Heart left ventricle (tissue), 16 donors: ENCODE measurements at regions not wholly inside any gene's neighbourhood (a gene's known extent, or its start where the extent isn't known, plus 50 kb on each side); places are given as distances from the start of the nearest gene placed in this dataset.

ENCODE experiments used
- ATAC-seq, 4 donors: fragments of 200-7000 bp; cut with Tn5 transposase; one replicate each; pipeline ENCODE4 v1.9.1; 2020 to 2022; ENCODE audit warnings: moderate library complexity in 4 of 4, mild to moderate bottlenecking in 3 of 4, moderate number of reproducible peaks in 1 of 4
- DNase-seq, 5 donors: peaks; one replicate each; pipeline ENCODE4 v3.0.0-alpha.2; 2020
- H3K27ac ChIP-seq, 12 donors: fragments of 200-600 bp; sonication (generic) in 4 of 12; one replicate each; pipeline versions ENCODE4 v1.5.0 to v1.8.0; 2016 to 2022; ENCODE audit warnings: mild to moderate bottlenecking in 2 of 12
- H3K27me3 ChIP-seq, 9 donors: fragments of 200-600 bp; sonication (generic) in 2 of 9; one replicate each; pipeline versions ENCODE4 v1.5.1 to v1.8.0; 2016 to 2022; ENCODE audit warnings: mild to moderate bottlenecking in 3 of 9
- H3K36me3 ChIP-seq, 9 donors: fragments of 200-600 bp; sonication (generic) in 2 of 9; one replicate each; pipeline versions ENCODE4 v1.5.0 to v1.8.0; 2018 to 2022; ENCODE audit warnings: mild to moderate bottlenecking in 2 of 9
- H3K4me1 ChIP-seq, 12 donors: fragments of 200-600 bp; sonication (generic) in 4 of 12; one replicate each; pipeline versions ENCODE4 v1.5.0 to v1.8.0; 2016 to 2022; ENCODE audit warnings: mild to moderate bottlenecking in 3 of 12
- H3K4me3 ChIP-seq, 12 donors: fragments of 200-600 bp; sonication (generic) in 4 of 12; one replicate each; pipeline versions ENCODE4 v1.5.0 to v1.8.0; 2017 to 2022; ENCODE audit warnings: mild to moderate bottlenecking in 9 of 12, moderate library complexity in 4 of 12
- H3K9me3 ChIP-seq, 12 donors: fragments of 200-600 bp; sonication (generic) in 4 of 12; one replicate each; pipeline versions ENCODE4 v1.5.0 to v1.8.0; 2016 to 2022; ENCODE audit warnings: mild to moderate bottlenecking in 1 of 12
- POLR2A ChIP-seq, 2 donors: fragments of 450-650 bp; IDR thresholded peaks; one replicate each; pipeline ENCODE4 v1.6.1; 2017; ENCODE audit warnings: antibody characterized with exemption in 2 of 2, mild to moderate bottlenecking in 2 of 2, moderate library complexity in 2 of 2
- WGBS, 4 donors: extraction: QIAGEN DNeasy Blood & Tissue Kit in 2 of 4; methylation state at CpG; one replicate each; pipeline versions ENCODE4 v1.1.5 to v1.1.7; 2013 to 2018; 5-methylcytosine and 5-hydroxymethylcytosine counted together
- intact Hi-C, 10 donors: fragments of 100-400 bp; cut with DNase I; formaldehyde crosslinking; loops; one replicate each; pipeline versions ENCODE4 v1.11.1 to v1.14.2; 2022
- TF ChIP-seq, protein P1 (sequence below), 12 donors: fragments of 200-600 bp; sonication (generic) in 4 of 12; IDR thresholded peaks; one replicate each; pipeline versions ENCODE4 v1.5.0 to v1.8.0; 2018 to 2022; ENCODE audit warnings: antibody characterized with exemption in 12 of 12, mild to moderate bottlenecking in 5 of 12
- donor health status: ischemic (EF 13 %, LVEDD 7.1; RV severe dilation, severe dysfunction).
- donor health status: healthy with polysubstance abuse.
- donor health status: DM: no; HTN: yes; CAD: no.
- donor health status: DM: no; HTN: no; CAD: no.
- donor health status: ischemic (EF 25% LVEDD 6.9; RV normal size, moderate dysfunction).
- donor health status: ischemic (EF 25% LVEDD 5.7; RV mildly dilated, moderate dysfunction).
- donor health status: healthy.
- donor health status: DM: yes; HTN: yes; CAD: no.
- donor health status: ischemic (EF 35%, LVEDD 5.7; RV mildly dilated, moderate dysfunction).
- donor health status: nonischemic (EF 11% LVEDD 7.7; RV severe dilation, severe dysfunction).
- donor health status: DM: yes; HTN: yes; CAD: no.
- donor health status: PGD.
- donor health status: ischemic (EF 29% LVEDD 5.4; RV normal size, mild dysfunction).
- donor health status: nonischemic (EF 23%, LVEDD 6.1; RV moderate dilation, normal function).

GRCh38 chr1:177431123-177431522 lies 260.4 kb downstream of the BRINP2 start:
- no peak for ATAC-seq
- Histone ChIP-seq H3K4me1 (no peaks in the 10 kb centered on the region), H3K27me3 (peaks cover 0 to 14% (median 0%) of the 10 kb centered on the region in 9 donors), H3K36me3 (no peaks in the 10 kb centered on the region), H3K9me3 (no peaks in the 10 kb centered on the region), H3K4me3 (no peak overlapping the region), H3K27ac (no peak overlapping the region)
- no peak for TF ChIP-seq POLR2A (IDR thresholded peaks at IDR 0.05)
- TF ChIP-seq, protein P1, sequence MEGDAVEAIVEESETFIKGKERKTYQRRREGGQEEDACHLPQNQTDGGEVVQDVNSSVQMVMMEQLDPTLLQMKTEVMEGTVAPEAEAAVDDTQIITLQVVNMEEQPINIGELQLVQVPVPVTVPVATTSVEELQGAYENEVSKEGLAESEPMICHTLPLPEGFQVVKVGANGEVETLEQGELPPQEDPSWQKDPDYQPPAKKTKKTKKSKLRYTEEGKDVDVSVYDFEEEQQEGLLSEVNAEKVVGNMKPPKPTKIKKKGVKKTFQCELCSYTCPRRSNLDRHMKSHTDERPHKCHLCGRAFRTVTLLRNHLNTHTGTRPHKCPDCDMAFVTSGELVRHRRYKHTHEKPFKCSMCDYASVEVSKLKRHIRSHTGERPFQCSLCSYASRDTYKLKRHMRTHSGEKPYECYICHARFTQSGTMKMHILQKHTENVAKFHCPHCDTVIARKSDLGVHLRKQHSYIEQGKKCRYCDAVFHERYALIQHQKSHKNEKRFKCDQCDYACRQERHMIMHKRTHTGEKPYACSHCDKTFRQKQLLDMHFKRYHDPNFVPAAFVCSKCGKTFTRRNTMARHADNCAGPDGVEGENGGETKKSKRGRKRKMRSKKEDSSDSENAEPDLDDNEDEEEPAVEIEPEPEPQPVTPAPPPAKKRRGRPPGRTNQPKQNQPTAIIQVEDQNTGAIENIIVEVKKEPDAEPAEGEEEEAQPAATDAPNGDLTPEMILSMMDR (IDR thresholded peaks at IDR 0.05): no peak
- intact Hi-C loops: no loop called here
- WGBS, 4 donors: 25 to 73% (median 62%) methylated on average over 1 of the region's 1 CpG
- no peak for DNase-seq

- intact Hi-C loops: loop anchor here in 1 of 10 donors (10.0 kb wide), 1 partner anchor 326 kb away; no protein-coding TSS in a partner anchor
- no peak overlapping the region for H3K27ac ChIP-seq
- no peaks in the 10 kb centered on the region for H3K4me1 ChIP-seq
- no peak overlapping the region for H3K4me3 ChIP-seq
- peaks cover 0 to 10% (median 0%) of the 10 kb centered on the region in 9 donors for H3K27me3 ChIP-seq
- no peaks in the 10 kb centered on the region for H3K9me3 ChIP-seq
- ATAC-seq: no peak
- DNase-seq: no peak
- no peaks in the 10 kb centered on the region for H3K36me3 ChIP-seq
- no peak for TF ChIP-seq POLR2A (IDR thresholded peaks at IDR 0.05)
- TF ChIP-seq, protein P1 (IDR thresholded peaks at IDR 0.05): no peak
- 75 to 84% (median 79%) methylated on average over 2 of the region's 2 CpGs for WGBS, 4 donors
Measured at GRCh38 chr1:177429234-177429633, 258.5 kb downstream of the BRINP2 start.

GRCh38 chr1:177427811-177428210 lies 257.1 kb downstream of the BRINP2 start:
- TF ChIP-seq POLR2A (IDR thresholded peaks at IDR 0.05): no peak
- TF ChIP-seq, protein P1 (IDR thresholded peaks at IDR 0.05): no peak
- intact Hi-C loops: loop anchor here in 1 of 10 donors (10.0 kb wide), 1 partner anchor 327 kb away; no protein-coding TSS in a partner anchor
- H3K27me3 ChIP-seq: peaks cover 0 to 10% (median 0%) of the 10 kb centered on the region in 9 donors
- no peak for ATAC-seq
- DNase-seq: no peak
- no peaks in the 10 kb centered on the region for H3K9me3 ChIP-seq
- no peak overlapping the region for H3K4me3 ChIP-seq
- 71 to 76% (median 73%) methylated on average over 1 of the region's 1 CpG for WGBS, 4 donors
- no peaks in the 10 kb centered on the region for H3K4me1 ChIP-seq
- H3K27ac ChIP-seq: no peak overlapping the region
- H3K36me3 ChIP-seq: no peaks in the 10 kb centered on the region

GRCh38 chr1:177426497-177426896 lies 255.7 kb downstream of the BRINP2 start:
- intact Hi-C loops: loop anchor here in 1 of 10 donors (10.0 kb wide), 1 partner anchor 328 kb away; no protein-coding TSS in a partner anchor
- ATAC-seq (no peak), DNase-seq (no peak)
- WGBS, 4 donors: 28 to 43% (median 31%) methylated on average over 1 of the region's 1 CpG
- Histone ChIP-seq H3K4me1 (no peaks in the 10 kb centered on the region), H3K36me3 (no peaks in the 10 kb centered on the region), H3K4me3 (no peak overlapping the region), H3K9me3 (no peaks in the 10 kb centered on the region), H3K27ac (no peak overlapping the region), H3K27me3 (peaks cover 0 to 13% (median 0%) of the 10 kb centered on the region in 9 donors)
- TF ChIP-seq, protein P1 (IDR thresholded peaks at IDR 0.05): no peak
- TF ChIP-seq POLR2A (IDR thresholded peaks at IDR 0.05): no peak
